GM23248 (cell line): ENCODE measurements at regions not wholly inside any gene's neighbourhood (a gene's known extent, or its start where the extent isn't known, plus 50 kb on each side); places are given as distances from the start of the nearest gene placed in this dataset.

Experiments used
- EZH2 ChIP-seq: fragments of 200-600 bp; sonication (generic); IDR thresholded peaks from 2 replicates; pipeline ENCODE4 v1.6.1; 2018; ENCODE audit warnings: antibody characterized with exemption, mild to moderate bottlenecking; ENCODE audit not compliant: insufficient read depth, poor library complexity, severe bottlenecking
- EZH2phosphoT487 ChIP-seq: fragments of 200-600 bp; sonication (generic); IDR thresholded peaks from 2 replicates; pipeline ENCODE4 v1.6.1; 2018; ENCODE audit warnings: antibody characterized with exemption, moderate library complexity, mild to moderate bottlenecking, low read depth; ENCODE audit not compliant: insufficient read depth

GRCh38 chr11:81394311-81394710, 1339.4 kb downstream of the FAM181B start:
- TF ChIP-seq EZH2 (no peak), EZH2phosphoT487 (no peak)
